Trophoblast cell (in vitro differentiated cells and primary cell): ENCODE measurements at regions not wholly inside any gene's neighbourhood (a gene's known extent, or its start where the extent isn't known, plus 50 kb on each side); places are given as distances from the start of the nearest gene placed in this dataset.

Experiments
- DNase-seq, 2 donors: peaks; one replicate each; pipeline ENCODE4 v3.0.0-alpha.2; 2016
- H2AFZ ChIP-seq: 2 replicates; pipeline ENCODE4 v1.6.1; 2013; ENCODE audit warnings: low read length, moderate library complexity, mild to moderate bottlenecking; ENCODE audit not compliant: insufficient read depth, poor library complexity
- H2AK5ac ChIP-seq: 2 replicates; pipeline ENCODE4 v1.6.1; 2013; ENCODE audit warnings: mild to moderate bottlenecking, low read length
- H2BK120ac ChIP-seq: 2 replicates; pipeline ENCODE4 v1.6.1; 2013; ENCODE audit warnings: low read length, mild to moderate bottlenecking, moderate library complexity; ENCODE audit not compliant: insufficient read depth, poor library complexity
- H2BK12ac ChIP-seq: 2 replicates; pipeline ENCODE4 v1.6.1; 2013; ENCODE audit warnings: mild to moderate bottlenecking, low read length, moderate library complexity
- H2BK5ac ChIP-seq: 2 replicates; pipeline ENCODE4 v1.6.1; 2013; ENCODE audit warnings: low read length, low read depth, moderate library complexity, mild to moderate bottlenecking; ENCODE audit not compliant: poor library complexity
- H3K14ac ChIP-seq: 2 replicates; pipeline ENCODE4 v1.6.1; 2013; ENCODE audit warnings: mild to moderate bottlenecking, low read length
- H3K18ac ChIP-seq: 2 replicates; pipeline ENCODE4 v1.6.1; 2013; ENCODE audit warnings: mild to moderate bottlenecking, low read length
- H3K23ac ChIP-seq: 2 replicates; pipeline ENCODE4 v1.6.1; 2013; ENCODE audit warnings: low read length
- H3K27ac ChIP-seq: 2 replicates; pipeline ENCODE4 v1.5.1; 2013; ENCODE audit warnings: low read depth, mild to moderate bottlenecking, inconsistent platforms, low read length, moderate library complexity
- H3K27me3 ChIP-seq: 2 replicates; pipeline ENCODE4 v1.6.1; 2013; ENCODE audit warnings: inconsistent platforms, mild to moderate bottlenecking, low read length, moderate library complexity; ENCODE audit not compliant: insufficient read depth
- H3K36me3 ChIP-seq, 2 experiments: 1 replicate in 1 of 2; 2 replicates in 1 of 2; pipeline ENCODE4 v1.6.1; 2013; ENCODE audit warnings: low read length in 2 of 2, mild to moderate bottlenecking in 2 of 2, moderate library complexity in 1 of 2; ENCODE audit not compliant: insufficient read depth in 2 of 2, control insufficient read depth in 1 of 2
- H3K4ac ChIP-seq: 2 replicates; pipeline ENCODE4 v1.6.1; 2013; ENCODE audit warnings: low read depth, mild to moderate bottlenecking, low read length, moderate library complexity
- H3K4me1 ChIP-seq, 2 experiments: 1 replicate in 1 of 2; 2 replicates in 1 of 2; pipeline ENCODE4 v1.6.1; 2013; ENCODE audit warnings: low read length in 2 of 2, mild to moderate bottlenecking in 2 of 2, moderate library complexity in 1 of 2; ENCODE audit not compliant: insufficient read depth in 2 of 2, control insufficient read depth in 1 of 2
- H3K4me2 ChIP-seq: 2 replicates; pipeline ENCODE4 v1.6.1; 2013; ENCODE audit warnings: inconsistent platforms, mild to moderate bottlenecking, low read length, moderate library complexity
- H3K4me3 ChIP-seq: 2 replicates; pipeline ENCODE4 v1.5.1; 2013; ENCODE audit warnings: mild to moderate bottlenecking, low read depth, low read length, inconsistent platforms
- H3K79me1 ChIP-seq: one replicate; pipeline ENCODE4 v1.6.1; 2013; ENCODE audit warnings: low read length
- H3K79me2 ChIP-seq: 2 replicates; pipeline ENCODE4 v1.6.1; 2013; ENCODE audit warnings: low read length, mild to moderate bottlenecking; ENCODE audit not compliant: control insufficient read depth, insufficient read depth, poor library complexity
- H3K9ac ChIP-seq: 2 replicates; pipeline ENCODE4 v1.6.1; 2013; ENCODE audit warnings: mild to moderate bottlenecking, low read length
- H3K9me3 ChIP-seq: 2 replicates; pipeline ENCODE4 v1.6.1; 2013; ENCODE audit warnings: low read depth, mild to moderate bottlenecking, control low read depth, inconsistent platforms, low read length; ENCODE audit not compliant: insufficient read depth
- H4K12ac ChIP-seq: 2 replicates; pipeline ENCODE4 v1.6.1; 2013; ENCODE audit warnings: low read depth, mild to moderate bottlenecking, low read length, moderate library complexity
- H4K8ac ChIP-seq: 2 replicates; pipeline ENCODE4 v1.6.1; 2013; ENCODE audit warnings: low read depth, mild to moderate bottlenecking, low read length, moderate library complexity
- H4K91ac ChIP-seq: one replicate; pipeline ENCODE4 v1.6.1; 2013; ENCODE audit warnings: low read depth, mild to moderate bottlenecking, low read length, moderate library complexity
- WGBS: extraction: QIAGEN DNeasy Blood & Tissue Kit; methylation state at CpG from one replicate; pipeline ENCODE4 v1.1.7; 2013; ENCODE audit warnings: missing lambda C conversion rate; ENCODE audit not compliant: insufficient read length, insufficient coverage; ENCODE audit errors: extremely low coverage; 5-methylcytosine and 5-hydroxymethylcytosine counted together

GRCh38 chr2:175539122-175539521 is 357.6 kb upstream of the ATP5MC3 start:
- Histone ChIP-seq H3K18ac (no peak overlapping the region), H2AFZ (no peak overlapping the region), H3K4me3 (no peak overlapping the region), H3K23ac (no peak overlapping the region), H3K9ac (no peak overlapping the region), H3K4ac (no peak overlapping the region), H3K14ac (no peak overlapping the region), H3K27me3 (no peaks in the 10 kb centered on the region), H3K4me2 (no peak overlapping the region), H3K4me1 (peaks cover 0 to 2% of the 10 kb centered on the region in 2 experiments), H4K91ac (no peak overlapping the region), H4K12ac (no peak overlapping the region), H3K79me1 (no peaks in the 10 kb centered on the region), H3K79me2 (no peaks in the 10 kb centered on the region), H3K36me3 (no peaks in the 10 kb centered on the region), H2BK120ac (no peak overlapping the region), H2BK5ac (no peak overlapping the region), H2BK12ac (no peak overlapping the region), H3K27ac (no peak overlapping the region), H2AK5ac (no peak overlapping the region), H4K8ac (no peak overlapping the region), H3K9me3 (no peaks in the 10 kb centered on the region)
- WGBS, result no CpG with 5 or more reads among the region's 4 CpGs
- DNase-seq, result no peak

DNA sequence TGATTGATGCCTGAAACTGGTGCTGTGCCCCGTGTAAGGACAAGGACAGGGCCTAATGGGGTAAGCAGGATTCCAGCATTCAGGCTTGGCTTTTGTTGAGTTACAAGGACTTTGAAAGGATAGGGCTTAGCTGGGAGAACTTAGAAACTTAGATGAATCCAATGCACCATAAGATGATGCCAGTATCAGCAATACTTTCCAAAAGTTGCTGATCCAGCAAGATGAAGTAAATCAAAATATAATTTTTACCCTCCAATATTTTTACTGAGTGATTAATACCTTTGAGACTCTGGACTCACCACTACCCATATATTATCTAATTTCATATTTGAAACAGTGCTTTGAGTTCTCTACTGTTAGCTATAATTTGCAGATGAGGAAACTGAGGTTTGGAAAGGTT is 354.5 kb upstream of the ATP5MC3 start:
- Histone ChIP-seq H3K27ac (no peak overlapping the region), H4K12ac (no peak overlapping the region), H3K4me2 (no peak overlapping the region), H3K4me3 (no peak overlapping the region), H4K8ac (no peak overlapping the region), H3K79me2 (no peaks in the 10 kb centered on the region), H3K9ac (no peak overlapping the region), H2BK12ac (no peak overlapping the region), H2AK5ac (no peak overlapping the region), H3K79me1 (no peaks in the 10 kb centered on the region), H3K27me3 (no peaks in the 10 kb centered on the region), H3K23ac (no peak overlapping the region), H3K36me3 (no peaks in the 10 kb centered on the region), H2AFZ (no peak overlapping the region), H4K91ac (no peak overlapping the region), H3K9me3 (no peaks in the 10 kb centered on the region), H3K18ac (no peak overlapping the region), H2BK120ac (no peak overlapping the region), H3K4me1 (peaks cover 0 to 2% of the 10 kb centered on the region in 2 experiments), H2BK5ac (no peak overlapping the region), H3K14ac (no peak overlapping the region), H3K4ac (no peak overlapping the region)
- no peak for DNase-seq
- WGBS, result no CpG with 5 or more reads among the region's 1 CpG

DNA sequence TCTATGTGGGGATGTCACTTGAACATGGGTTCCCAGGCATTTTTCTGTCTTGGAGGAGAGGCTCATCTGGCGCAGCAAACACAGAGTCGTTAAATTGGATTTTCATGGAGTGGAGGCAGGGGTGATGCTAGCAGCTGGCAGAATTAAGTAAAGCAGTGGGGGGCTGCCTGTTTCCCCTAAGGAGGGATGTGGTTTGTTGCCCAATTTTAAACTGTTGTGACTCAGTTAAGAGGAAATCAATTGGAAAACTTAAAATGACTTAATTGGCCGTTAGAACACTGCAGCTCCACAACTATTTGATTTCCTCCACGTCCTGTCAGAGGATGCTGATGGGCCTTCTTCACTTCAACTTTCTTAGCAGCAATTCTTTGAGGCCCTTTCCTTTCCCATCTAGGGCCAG is 354.1 kb upstream of the ATP5MC3 start:
- Histone ChIP-seq H4K91ac (no peak overlapping the region), H2BK12ac (no peak overlapping the region), H4K8ac (no peak overlapping the region), H3K4me2 (no peak overlapping the region), H3K9ac (no peak overlapping the region), H3K4me3 (no peak overlapping the region), H3K27ac (no peak overlapping the region), H3K23ac (no peak overlapping the region), H2BK5ac (no peak overlapping the region), H3K79me1 (no peaks in the 10 kb centered on the region), H4K12ac (no peak overlapping the region), H3K14ac (no peak overlapping the region), H2AFZ (no peak overlapping the region), H2BK120ac (no peak overlapping the region), H3K18ac (no peak overlapping the region), H3K36me3 (no peaks in the 10 kb centered on the region), H3K79me2 (no peaks in the 10 kb centered on the region), H3K4me1 (peaks cover 0 to 2% of the 10 kb centered on the region in 2 experiments), H2AK5ac (no peak overlapping the region), H3K9me3 (no peaks in the 10 kb centered on the region), H3K27me3 (no peaks in the 10 kb centered on the region), H3K4ac (no peak overlapping the region)
- no peak for DNase-seq
- WGBS, result no CpG with 5 or more reads among the region's 4 CpGs

GRCh38 chr2:175525975-175526374 is 344.5 kb upstream of the ATP5MC3 start:
- H3K79me1 ChIP-seq, result no peaks in the 10 kb centered on the region
- no peak overlapping the region for H2BK5ac ChIP-seq
- H2AK5ac ChIP-seq, result no peak overlapping the region
- no peak overlapping the region for H3K23ac ChIP-seq
- no peak overlapping the region for H3K18ac ChIP-seq
- H3K4me1 ChIP-seq, result no peaks in the 10 kb centered on the region
- H3K4ac ChIP-seq, result no peak overlapping the region
- no peak overlapping the region for H4K8ac ChIP-seq
- no peak overlapping the region for H3K4me3 ChIP-seq
- no peak overlapping the region for H2BK12ac ChIP-seq
- no peak overlapping the region for H3K9ac ChIP-seq
- DNase-seq, result no peak
- no peaks in the 10 kb centered on the region for H3K36me3 ChIP-seq
- no peak overlapping the region for H2AFZ ChIP-seq
- H3K27ac ChIP-seq, result no peak overlapping the region
- no peaks in the 10 kb centered on the region for H3K9me3 ChIP-seq
- H3K4me2 ChIP-seq, result no peak overlapping the region
- no CpG with 5 or more reads among the region's 1 CpG for WGBS
- no peak overlapping the region for H2BK120ac ChIP-seq
- H3K14ac ChIP-seq, result no peak overlapping the region
- H3K27me3 ChIP-seq, result no peaks in the 10 kb centered on the region
- H4K91ac ChIP-seq, result no peak overlapping the region
- H4K12ac ChIP-seq, result no peak overlapping the region
- no peaks in the 10 kb centered on the region for H3K79me2 ChIP-seq
